HG02870 (cell line): ENCODE measurements at regions not wholly inside any gene's neighbourhood (a gene's known extent, or its start where the extent isn't known, plus 50 kb on each side); places are given as distances from the start of the nearest gene placed in this dataset.
"Not testable (repeated sequence)": the region's sequence is repeated elsewhere in the genome, so short reads cannot be mapped to it uniquely, and the experiment has no call there.

Experiments used
- ATAC-seq: cut with Tn5 transposase; IDR thresholded peaks from one replicate; pipeline ENCODE4 v1.9.1; 2021; ENCODE audit warnings: mild to moderate bottlenecking, moderate library complexity; ENCODE audit not compliant: unreplicated experiment

GRCh38 chr2:41222593-41222992 lies 770.7 kb upstream of the SLC8A1 start:
- ATAC-seq: no peak

- ATAC-seq: no peak
Observed at GRCh38 chr2:41234093-41234492, 782.2 kb upstream of the SLC8A1 start.

- ATAC-seq: peak; percentile 73
Observed at GRCh38 chr2:41241325-41242000, 789.6 kb upstream of the SLC8A1 start.

GRCh38 chr2:41242001-41242331 lies 790.1 kb upstream of the SLC8A1 start:
- ATAC-seq: no peak

- no peak for ATAC-seq
Observed at GRCh38 chr2:41267929-41268659, 779.7 kb upstream of the PKDCC start.

- no peak for ATAC-seq
Observed at GRCh38 chr2:41283079-41283775, 764.6 kb upstream of the PKDCC start.

- no peak for ATAC-seq
Observed at GRCh38 chr2:41293491-41293890, 754.3 kb upstream of the PKDCC start.

- no peak for ATAC-seq
Observed at GRCh38 chr2:41294331-41294730, 753.5 kb upstream of the PKDCC start.

GRCh38 chr2:41313082-41313481 lies 734.7 kb upstream of the PKDCC start:
- no peak for ATAC-seq

GRCh38 chr2:41314511-41315070 lies 733.2 kb upstream of the PKDCC start:
- no peak for ATAC-seq

- ATAC-seq: no peak
Observed at GRCh38 chr2:41319437-41319836, 728.4 kb upstream of the PKDCC start.

GRCh38 chr2:41320491-41320890 lies 727.3 kb upstream of the PKDCC start:
- no peak for ATAC-seq

GRCh38 chr2:41321351-41321750 lies 726.5 kb upstream of the PKDCC start:
- ATAC-seq: no peak

- no peak for ATAC-seq
Observed at GRCh38 chr2:41326851-41327250, 721.0 kb upstream of the PKDCC start.

- ATAC-seq: no peak
Observed at GRCh38 chr2:41329040-41329439, 718.8 kb upstream of the PKDCC start.

GRCh38 chr2:41334159-41334558 lies 713.7 kb upstream of the PKDCC start:
- no peak for ATAC-seq

- ATAC-seq: not testable (repeated sequence)
Observed at GRCh38 chr2:41335573-41335972, 712.2 kb upstream of the PKDCC start.

- ATAC-seq: no peak
Observed at GRCh38 chr2:41337956-41338355, 709.9 kb upstream of the PKDCC start.

GRCh38 chr2:41344529-41344928 lies 703.3 kb upstream of the PKDCC start:
- ATAC-seq: no peak

GRCh38 chr2:41353060-41353459 lies 694.8 kb upstream of the PKDCC start:
- ATAC-seq: no peak

- no peak for ATAC-seq
Observed at GRCh38 chr2:41355794-41356193, 692.0 kb upstream of the PKDCC start.

GRCh38 chr2:41364842-41365241 lies 683.0 kb upstream of the PKDCC start:
- no peak for ATAC-seq
